Right lobe of liver (tissue), 6 donors: ENCODE measurements at regions not wholly inside any gene's neighbourhood (a gene's known extent, or its start where the extent isn't known, plus 50 kb on each side); places are given as distances from the start of the nearest gene placed in this dataset.

Experiments used
- ATAC-seq, 4 donors: fragments of 200-7000 bp; cut with Tn5 transposase; one replicate each; pipeline ENCODE4 v1.9.1; 2020; ENCODE audit warnings: mild to moderate bottlenecking in 4 of 4, moderate library complexity in 4 of 4
- DNase-seq, 3 donors: peaks; one replicate each; pipeline ENCODE4 v3.0.0-alpha.2; 2020
- H3K27ac ChIP-seq, 3 donors: fragments of 200-600 bp; one replicate each; pipeline ENCODE4 v1.8.0; 2022
- H3K27me3 ChIP-seq, 2 donors: fragments of 200-600 bp; one replicate each; pipeline ENCODE4 v1.8.0; 2022
- H3K36me3 ChIP-seq, 4 donors: fragments of 200-600 bp; sonication (generic) in 1 of 4; one replicate each; pipeline versions ENCODE4 v1.5.1 to v1.8.0; 2017 to 2022; ENCODE audit warnings: control low read depth in 1 of 4
- H3K4me1 ChIP-seq, 4 donors: fragments of 200-600 bp; sonication (generic) in 1 of 4; one replicate each; pipeline versions ENCODE4 v1.5.1 to v1.8.0; 2017 to 2022; ENCODE audit warnings: control low read depth in 1 of 4
- H3K4me3 ChIP-seq, 3 donors: fragments of 200-600 bp; one replicate each; pipeline ENCODE4 v1.8.0; 2022
- H3K9me3 ChIP-seq, 4 donors: fragments of 200-600 bp; sonication (generic) in 1 of 4; one replicate each; pipeline versions ENCODE4 v1.5.1 to v1.8.0; 2017 to 2022; ENCODE audit warnings: control low read depth in 1 of 4
- POLR2A ChIP-seq: fragments of 450-650 bp; IDR thresholded peaks from one replicate; pipeline ENCODE4 v1.6.1; 2017; ENCODE audit warnings: antibody characterized with exemption, mild to moderate bottlenecking
- WGBS: methylation state at CpG from one replicate; pipeline ENCODE4 v1.1.6; 2018; ENCODE audit warnings: low coverage, low lambda C conversion rate; ENCODE audit not compliant: insufficient coverage; ENCODE audit errors: missing lambda C conversion rate; 5-methylcytosine and 5-hydroxymethylcytosine counted together
- intact Hi-C, 2 donors: fragments of 100-400 bp; cut with DNase I; formaldehyde crosslinking; loops; one replicate each; pipeline versions ENCODE4 v1.11.2 to v1.14.1; 2022
- TF ChIP-seq, protein P1 (sequence below), 4 donors: fragments of 200-600 bp in 3 of 4; fragments of 450-650 bp in 1 of 4; IDR thresholded peaks; one replicate each; pipeline versions ENCODE4 v1.5.1 to v1.8.0; 2016 to 2022; ENCODE audit warnings: antibody characterized with exemption in 4 of 4, mild to moderate bottlenecking in 2 of 4
- donor health status: DM: no; HTN: yes; CAD: no.
- donor health status: DM: no; HTN: no; CAD: no.
- donor health status: DM: no; HTN: no; CAD: no.
- donor health status: DM: no; HTN: yes; CAD: no.
- donor health status: DM: no; HTN: yes; CAD: no.

- H3K27ac ChIP-seq, result no peak overlapping the region
- 38% methylated on average over 10 of the region's 10 CpGs for WGBS
- H3K4me1 ChIP-seq, result no peaks in the 10 kb centered on the region
- ATAC-seq (no peak), DNase-seq (no peak)
- H3K36me3 ChIP-seq, result no peaks in the 10 kb centered on the region
- TF ChIP-seq POLR2A, result no peak
- TF ChIP-seq, protein P1, sequence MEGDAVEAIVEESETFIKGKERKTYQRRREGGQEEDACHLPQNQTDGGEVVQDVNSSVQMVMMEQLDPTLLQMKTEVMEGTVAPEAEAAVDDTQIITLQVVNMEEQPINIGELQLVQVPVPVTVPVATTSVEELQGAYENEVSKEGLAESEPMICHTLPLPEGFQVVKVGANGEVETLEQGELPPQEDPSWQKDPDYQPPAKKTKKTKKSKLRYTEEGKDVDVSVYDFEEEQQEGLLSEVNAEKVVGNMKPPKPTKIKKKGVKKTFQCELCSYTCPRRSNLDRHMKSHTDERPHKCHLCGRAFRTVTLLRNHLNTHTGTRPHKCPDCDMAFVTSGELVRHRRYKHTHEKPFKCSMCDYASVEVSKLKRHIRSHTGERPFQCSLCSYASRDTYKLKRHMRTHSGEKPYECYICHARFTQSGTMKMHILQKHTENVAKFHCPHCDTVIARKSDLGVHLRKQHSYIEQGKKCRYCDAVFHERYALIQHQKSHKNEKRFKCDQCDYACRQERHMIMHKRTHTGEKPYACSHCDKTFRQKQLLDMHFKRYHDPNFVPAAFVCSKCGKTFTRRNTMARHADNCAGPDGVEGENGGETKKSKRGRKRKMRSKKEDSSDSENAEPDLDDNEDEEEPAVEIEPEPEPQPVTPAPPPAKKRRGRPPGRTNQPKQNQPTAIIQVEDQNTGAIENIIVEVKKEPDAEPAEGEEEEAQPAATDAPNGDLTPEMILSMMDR (IDR thresholded peaks at IDR 0.05), result no peak
- no peaks in the 10 kb centered on the region for H3K9me3 ChIP-seq
- H3K27me3 ChIP-seq, result no peaks in the 10 kb centered on the region
- no peak overlapping the region for H3K4me3 ChIP-seq
- intact Hi-C loops, result no loop called here
Measured at GRCh38 chr1:63087966-63088365, 234.4 kb upstream of the FOXD3 start.

DNA sequence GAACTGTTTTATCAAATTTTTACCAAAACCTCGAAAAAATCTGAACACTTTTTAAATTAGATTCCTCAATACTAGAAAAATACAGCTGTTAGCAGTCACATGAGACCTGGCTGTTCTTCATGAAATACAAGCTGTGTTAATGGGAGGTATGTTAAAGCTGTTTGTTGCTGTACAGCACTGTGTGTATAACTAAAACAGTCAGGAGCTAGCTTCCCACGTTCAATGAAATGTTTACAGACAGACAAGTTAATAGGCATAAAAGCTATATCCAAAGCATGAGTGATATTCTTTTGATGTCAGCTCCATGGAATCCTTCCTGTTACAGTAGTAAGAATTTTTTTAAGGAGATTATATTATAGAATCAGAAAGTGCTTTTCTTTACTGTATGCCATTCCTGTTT, 223.2 kb upstream of the FOXD3 start:
- intact Hi-C loops, result no loop called here
- Histone ChIP-seq H3K36me3 (no peaks in the 10 kb centered on the region), H3K9me3 (no peaks in the 10 kb centered on the region), H3K27ac (no peak overlapping the region), H3K4me1 (no peaks in the 10 kb centered on the region), H3K27me3 (peaks cover 0 to 5% of the 10 kb centered on the region in 2 donors), H3K4me3 (no peak overlapping the region)
- DNase-seq (no peak), ATAC-seq (no peak)
- TF ChIP-seq, protein P1 (IDR thresholded peaks at IDR 0.05), result no peak
- no peak for TF ChIP-seq POLR2A
- WGBS, result 16% methylated on average over 2 of the region's 2 CpGs

- Histone ChIP-seq H3K4me3 (no peak overlapping the region), H3K27ac (no peak overlapping the region), H3K4me1 (no peaks in the 10 kb centered on the region), H3K9me3 (no peaks in the 10 kb centered on the region), H3K36me3 (no peaks in the 10 kb centered on the region), H3K27me3 (no peaks in the 10 kb centered on the region)
- TF ChIP-seq POLR2A, result no peak
- TF ChIP-seq, protein P1 (IDR thresholded peaks at IDR 0.05), result no peak
- intact Hi-C loops, result no loop called here
- ATAC-seq (no peak), DNase-seq (no peak)
- WGBS, result 63% methylated on average over 3 of the region's 3 CpGs
Measured at GRCh38 chr1:63101336-63101735, 221.0 kb upstream of the FOXD3 start.

GRCh38 chr1:63103682-63104081, 218.7 kb upstream of the FOXD3 start:
- no peak for TF ChIP-seq POLR2A
- TF ChIP-seq, protein P1 (IDR thresholded peaks at IDR 0.05), result no peak
- peaks cover 0 to 3% of the 10 kb centered on the region in 2 donors for H3K27me3 ChIP-seq
- no peak overlapping the region for H3K27ac ChIP-seq
- H3K4me3 ChIP-seq, result no peak overlapping the region
- H3K36me3 ChIP-seq, result no peaks in the 10 kb centered on the region
- WGBS, result 0% methylated on average over 1 of the region's 1 CpG
- ATAC-seq (no peak), DNase-seq (no peak)
- intact Hi-C loops, result no loop called here
- H3K4me1 ChIP-seq, result no peaks in the 10 kb centered on the region
- H3K9me3 ChIP-seq, result no peaks in the 10 kb centered on the region

DNA sequence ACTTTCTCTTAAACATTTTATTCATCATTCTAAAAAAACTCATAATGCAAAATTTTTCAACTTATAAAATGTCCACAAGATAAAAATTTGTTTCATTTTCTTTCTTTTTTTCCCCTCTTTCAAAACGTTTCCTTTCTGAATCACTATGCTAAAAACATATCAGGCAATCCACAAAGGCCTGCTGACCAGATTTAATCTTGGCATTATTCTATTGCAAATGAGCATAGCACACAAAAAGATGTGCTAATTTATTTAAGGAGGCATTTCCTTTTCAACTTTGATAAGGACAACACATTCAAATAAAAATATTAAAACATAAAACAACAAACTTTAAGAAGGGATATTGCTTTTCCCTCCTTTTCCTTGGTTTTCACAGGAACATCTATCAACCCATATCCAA, 215.3 kb upstream of the FOXD3 start:
- ATAC-seq (no peak), DNase-seq (no peak)
- Histone ChIP-seq H3K4me3 (no peak overlapping the region), H3K36me3 (no peaks in the 10 kb centered on the region), H3K9me3 (no peaks in the 10 kb centered on the region), H3K27ac (no peak overlapping the region), H3K27me3 (peaks cover 0 to 3% of the 10 kb centered on the region in 2 donors), H3K4me1 (no peaks in the 10 kb centered on the region)
- no peak for TF ChIP-seq POLR2A
- TF ChIP-seq, protein P1 (IDR thresholded peaks at IDR 0.05), result no peak
- 6% methylated on average over 1 of the region's 1 CpG for WGBS
- intact Hi-C loops, result no loop called here
